HCT116 (cell line): ENCODE measurements at regions not wholly inside any gene's neighbourhood (a gene's known extent, or its start where the extent isn't known, plus 50 kb on each side); places are given as distances from the start of the nearest gene placed in this dataset.
A peak's percentile ranks its signal among the peaks of the same experiment; 100 is the strongest.

Experiments used
- ATAC-seq: fragments of 200-7000 bp; cut with Tn5 transposase; 2 replicates; pipeline ENCODE4 v1.9.1; 2020; ENCODE audit warnings: mild to moderate bottlenecking, moderate library complexity
- BruUV-seq: library from RNA; stranded (reverse); fragments of 400-500 nt; replicated peaks from 2 replicates; lab custom pipeline; 2021; lab: Mats Ljungman, UMichigan
- CTCF ChIA-PET: fragments of 300-600 bp; sonication (Branson Sonifier 250); formaldehyde crosslinking; loops from one replicate; lab custom pipeline; 2021; ENCODE audit warnings: antibody characterized with exemption; lab: Charles Lee
- POLR2A ChIA-PET: fragments of 300-600, 350-600 bp; sonication (Branson Sonifier 250); formaldehyde crosslinking; loops from one replicate; lab custom pipeline; 2021; ENCODE audit warnings: antibody characterized with exemption; lab: Charles Lee
- RAD21 ChIA-PET, 2 experiments: fragments of 300-600 bp; sonication (Branson Sonifier 250); formaldehyde crosslinking; loops; one replicate each; lab custom pipeline; 2023; ENCODE audit warnings: low total read pairs in 2 of 2; ENCODE audit not compliant: uncharacterized antibody in 2 of 2, unreplicated experiment in 2 of 2, low non-redundant PET in 1 of 2; lab: Charles Lee
- DNase-seq: peaks from one replicate; pipeline ENCODE4 v3.0.0-alpha.2; 2010; ENCODE audit warnings: low read depth, low spot score
- H2AFZ ChIP-seq: fragments of 200-600 bp; shearing (Covaris generic), sonication (generic); 2 replicates; pipeline ENCODE4 v1.6.1; 2017; ENCODE audit warnings: low read depth, mixed run types, mixed read lengths, antibody characterized with exemption, low read length; ENCODE audit not compliant: poor library complexity, severe bottlenecking
- H3K27ac ChIP-seq: 2 replicates; pipeline ENCODE4 v1.5.1; 2012; ENCODE audit warnings: low read depth, low read length
- H3K27me3 ChIP-seq: fragments of 200-600 bp; sonication (generic); 2 replicates; pipeline ENCODE4 v1.6.1; 2016; ENCODE audit warnings: mixed run types, low read length, mixed read lengths; ENCODE audit not compliant: insufficient read depth
- H3K36me3 ChIP-seq, 2 experiments: fragments of 200-500 bp in 1 of 2; fragments of 200-600 bp in 1 of 2; sonication (Bioruptor generic) in 1 of 2; sonication (generic) in 1 of 2; 2 replicates each; pipeline versions ENCODE4 v1.5.1 to v1.6.1; 2014 to 2016; ENCODE audit warnings: low read length in 2 of 2, inconsistent platforms in 1 of 2, mixed read lengths in 1 of 2, mixed run types in 1 of 2; ENCODE audit not compliant: insufficient read depth in 2 of 2, control insufficient read depth in 1 of 2
- H3K4me1 ChIP-seq, 2 experiments: fragments of 200-600 bp in 1 of 2; sonication (generic) in 1 of 2; 2 replicates each; pipeline versions ENCODE4 v1.5.1 to v1.6.1; 2012 to 2017; ENCODE audit warnings: low read length in 2 of 2, inconsistent platforms in 1 of 2, mild to moderate bottlenecking in 1 of 2, mixed read lengths in 1 of 2, mixed run types in 1 of 2, moderate library complexity in 1 of 2; ENCODE audit not compliant: insufficient read depth in 2 of 2, control insufficient read depth in 1 of 2
- H3K4me2 ChIP-seq: fragments of 200-600 bp; sonication (generic); 2 replicates; pipeline ENCODE4 v1.6.1; 2017; ENCODE audit warnings: mixed run types, low read length, mixed read lengths
- H3K4me3 ChIP-seq, 2 experiments: fragments of 200-600 bp in 1 of 2; sonication (generic) in 1 of 2; replicated peaks in 1 of 2; 2 replicates each; pipeline ENCODE4 v1.5.1; 2011 to 2016; ENCODE audit warnings: low read length in 2 of 2, control low read depth in 1 of 2, low read depth in 1 of 2, mild to moderate bottlenecking in 1 of 2, mixed read lengths in 1 of 2, mixed run types in 1 of 2
- H3K79me2 ChIP-seq: fragments of 200-600 bp; sonication (generic); 2 replicates; pipeline ENCODE4 v1.6.1; 2017; ENCODE audit warnings: mild to moderate bottlenecking, mixed run types, low read length, moderate library complexity, mixed read lengths; ENCODE audit not compliant: insufficient read depth
- H3K9ac ChIP-seq: fragments of 200-600 bp; sonication (generic); 2 replicates; pipeline ENCODE4 v1.6.1; 2016; ENCODE audit warnings: low read length, mixed read lengths
- H3K9me2 ChIP-seq: fragments of 200-600 bp; sonication (generic), shearing (Covaris generic); 2 replicates; pipeline ENCODE4 v1.6.1; 2017; ENCODE audit warnings: mixed run types, mild to moderate bottlenecking, moderate library complexity; ENCODE audit not compliant: insufficient read depth
- H3K9me3 ChIP-seq, 2 experiments: fragments of 200-500 bp in 1 of 2; fragments of 200-600 bp in 1 of 2; sonication (Bioruptor generic) in 1 of 2; sonication (generic) in 1 of 2; 2 replicates each; pipeline ENCODE4 v1.6.1; 2014 to 2017; ENCODE audit warnings: low read length in 2 of 2, mixed read lengths in 2 of 2, inconsistent platforms in 1 of 2, low read depth in 1 of 2, mild to moderate bottlenecking in 1 of 2, mixed run types in 1 of 2, moderate library complexity in 1 of 2; ENCODE audit not compliant: control insufficient read depth in 1 of 2, insufficient read depth in 1 of 2
- H4K20me1 ChIP-seq: fragments of 200-600 bp; sonication (generic), shearing (Covaris generic); 2 replicates; pipeline ENCODE4 v1.6.1; 2017; ENCODE audit warnings: mixed run types, mild to moderate bottlenecking, moderate library complexity; ENCODE audit not compliant: insufficient read depth
- ATF3 ChIP-seq: IDR thresholded peaks from 2 replicates; pipeline ENCODE4 v1.6.1; 2012
- CBX3 ChIP-seq: IDR thresholded peaks from 2 replicates; pipeline ENCODE4 v1.6.1; 2012; ENCODE audit warnings: low read depth
- CEBPB ChIP-seq: IDR thresholded peaks from 2 replicates; pipeline ENCODE4 v1.6.1; 2012; ENCODE audit warnings: low read depth
- EGR1 ChIP-seq: IDR thresholded peaks from 2 replicates; pipeline ENCODE4 v1.6.1; 2012; ENCODE audit warnings: low read depth
- EZH2 ChIP-seq: fragments of 200-600 bp; sonication (generic); IDR thresholded peaks from 2 replicates; pipeline ENCODE4 v1.6.1; 2017; ENCODE audit warnings: antibody characterized with exemption, mixed run types
- FOSL1 ChIP-seq: IDR thresholded peaks from 2 replicates; pipeline ENCODE4 v1.6.1; 2012; ENCODE audit warnings: low read depth
- JUND ChIP-seq: IDR thresholded peaks from 2 replicates; pipeline ENCODE4 v1.6.1; 2012
- POLR2AphosphoS5 ChIP-seq: IDR thresholded peaks from 2 replicates; pipeline ENCODE4 v1.6.1; 2011; ENCODE audit warnings: mild to moderate bottlenecking, low read depth, low read length, moderate library complexity
- RAD21 ChIP-seq: IDR thresholded peaks from 2 replicates; pipeline ENCODE4 v1.6.1; 2012; ENCODE audit warnings: low read depth, mild to moderate bottlenecking
- SIN3A ChIP-seq: IDR thresholded peaks from 2 replicates; pipeline ENCODE4 v1.6.1; 2012; ENCODE audit warnings: low read depth
- SP1 ChIP-seq: IDR thresholded peaks from 2 replicates; pipeline ENCODE4 v1.6.1; 2012; ENCODE audit warnings: low read depth
- SRF ChIP-seq: IDR thresholded peaks from 2 replicates; pipeline ENCODE4 v1.6.1; 2012; ENCODE audit warnings: low read depth
- ZBTB33 ChIP-seq: IDR thresholded peaks from 2 replicates; pipeline ENCODE4 v1.6.1; 2011; ENCODE audit warnings: mild to moderate bottlenecking, low read length, moderate library complexity; ENCODE audit not compliant: insufficient replicate concordance; ENCODE audit errors: extremely low read depth
- ZFX ChIP-seq: fragments of 450-650 bp; IDR thresholded peaks from 2 replicates; pipeline ENCODE4 v1.6.1; 2017
- ZNF274 ChIP-seq: fragments of 200-500 bp; sonication (Bioruptor generic); IDR thresholded peaks from 2 replicates; pipeline ENCODE4 v1.6.1; 2014; ENCODE audit warnings: mild to moderate bottlenecking, low read depth, low read length, inconsistent platforms
- intact Hi-C: fragments of 100-400 bp; cut with micrococcal nuclease; formaldehyde crosslinking; loops from 2 replicates; pipeline ENCODE4 v1.10.0; 2022
- TF ChIP-seq, protein P1 (sequence below): IDR thresholded peaks from 2 replicates; pipeline ENCODE4 v1.6.1; 2012

- peak; percentile 75 for ATAC-seq
Measured at GRCh38 chr21:35197992-35198431, 148.9 kb upstream of the RUNX1 start.

More at GRCh38 chr21:35197992-35198431, 148.9 kb upstream of the RUNX1 start:
- peak overlapping the region; percentile 80 for H2AFZ ChIP-seq
- peak overlapping the region; percentile 47 for H3K4me2 ChIP-seq
- no peaks in the 10 kb centered on the region for H3K36me3 ChIP-seq
- CTCF ChIA-PET = no interaction called here
- peaks cover 7 to 33% of the 10 kb centered on the region in 2 experiments for H3K4me1 ChIP-seq
- H3K9me2 ChIP-seq = no peaks in the 10 kb centered on the region
- no peak overlapping the region for H3K4me3 ChIP-seq
- no peaks in the 10 kb centered on the region for H3K27me3 ChIP-seq
- BruUV-seq = no TSS peak
- RAD21 ChIA-PET = no interaction called here
- H4K20me1 ChIP-seq = no peaks in the 10 kb centered on the region
- POLR2A ChIA-PET = no interaction called here
- H3K27ac ChIP-seq = peak overlapping the region; percentile 40; the same call in 1 of the 2 replicates
- peak; percentile 64 for DNase-seq
- no peak overlapping the region for H3K9ac ChIP-seq
- no peaks in the 10 kb centered on the region for H3K9me3 ChIP-seq
- intact Hi-C loops = loop anchor here (5.0 kb wide), 1 partner anchor 311 kb away; no protein-coding TSS in a partner anchor
- H3K79me2 ChIP-seq = no peaks in the 10 kb centered on the region
- TF ChIP-seq ZNF274 (no peak), CEBPB (peak; percentile 52), POLR2AphosphoS5 (no peak), EGR1 (no peak), JUND (peak; percentile 73), SIN3A (no peak), ZFX (no peak), ATF3 (peak; percentile 21; the same call in 1 of the 2 replicates), SRF (peak; percentile 44; the same call in 1 of the 2 replicates), RAD21 (0 out of 2 replicates have a peak, but pooled peaks have one; percentile 7), ZBTB33 (no peak), SP1 (peak; percentile 57), EZH2 (no peak), CBX3 (peak; percentile 70; the same call in 1 of the 2 replicates), FOSL1 (peak; percentile 73)
- TF ChIP-seq, protein P1, sequence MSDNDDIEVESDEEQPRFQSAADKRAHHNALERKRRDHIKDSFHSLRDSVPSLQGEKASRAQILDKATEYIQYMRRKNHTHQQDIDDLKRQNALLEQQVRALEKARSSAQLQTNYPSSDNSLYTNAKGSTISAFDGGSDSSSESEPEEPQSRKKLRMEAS = peak; percentile 52; the same call in 1 of the 2 replicates
- TF ChIP-seq, all 23 proteins: peak for 9
